GM13976 (cell line): ENCODE measurements at regions not wholly inside any gene's neighbourhood (a gene's known extent, or its start where the extent isn't known, plus 50 kb on each side); places are given as distances from the start of the nearest gene placed in this dataset.

Experiments
- DNase-seq: peaks from one replicate; pipeline ENCODE4 v3.0.0; 2012; ENCODE audit warnings: low spot score
- CTCF ChIP-seq: IDR thresholded peaks from 2 replicates; pipeline ENCODE4 v1.5.1; 2012; ENCODE audit warnings: borderline replicate concordance, mild to moderate bottlenecking; ENCODE audit not compliant: insufficient read depth; ENCODE audit errors: extremely low read depth, missing control alignments, control extremely low read depth
- in situ Hi-C: fragments of 300-500 bp; cut with MboI; formaldehyde crosslinking; loops from one replicate; pipeline ENCODE4 v1.12.0; 2022; ENCODE audit warnings: low sequenced_read_pairs, mixed read lengths, inconsistent platforms; ENCODE audit not compliant: unreplicated experiment

- in situ Hi-C loops: no loop called here
- no peak for TF ChIP-seq CTCF
- DNase-seq: no peak
Observed at GRCh38 chr3:98966862-98967546, 65.5 kb upstream of the DCBLD2 start.

GRCh38 chr3:98966434-98966833, 64.9 kb upstream of the DCBLD2 start:
- in situ Hi-C loops: no loop called here
- no peak for TF ChIP-seq CTCF
- no peak for DNase-seq

GRCh38 chr3:98964784-98965183, 63.3 kb upstream of the DCBLD2 start:
- TF ChIP-seq CTCF: no peak
- in situ Hi-C loops: no loop called here

GRCh38 chr3:98963546-98963945, 62.1 kb upstream of the DCBLD2 start:
- in situ Hi-C loops: no loop called here
- DNase-seq: no peak
- no peak for TF ChIP-seq CTCF

More at GRCh38 chr3:98964784-98965183, 63.3 kb upstream of the DCBLD2 start:
- no peak for DNase-seq

GRCh38 chr3:98962951-98963350, 61.5 kb upstream of the DCBLD2 start:
- in situ Hi-C loops: no loop called here
- TF ChIP-seq CTCF: no peak
- DNase-seq: no peak

- in situ Hi-C loops: no loop called here
- TF ChIP-seq CTCF: no peak
- no peak for DNase-seq
Observed at GRCh38 chr3:98962189-98962930, 60.9 kb upstream of the DCBLD2 start.
